Thyroid gland (tissue), 4 donors: ENCODE measurements at regions not wholly inside any gene's neighbourhood (a gene's known extent, or its start where the extent isn't known, plus 50 kb on each side); places are given as distances from the start of the nearest gene placed in this dataset.

Experiments
- POLR2A ChIP-seq, 2 donors: fragments of 450-650 bp; IDR thresholded peaks; one replicate each; pipeline ENCODE4 v1.6.1; 2017; ENCODE audit warnings: antibody characterized with exemption in 2 of 2, mild to moderate bottlenecking in 2 of 2, moderate library complexity in 1 of 2
- TF ChIP-seq, protein P1 (sequence below), 6 experiments: fragments of 200-600 bp in 3 of 6; fragments of 450-650 bp in 3 of 6; sonication (generic) in 3 of 6; IDR thresholded peaks; one replicate each; pipeline ENCODE4 v1.5.1; 2016 to 2019; ENCODE audit warnings: antibody characterized with exemption in 6 of 6, mild to moderate bottlenecking in 2 of 6, inconsistent platforms in 1 of 6, moderate library complexity in 1 of 6

DNA sequence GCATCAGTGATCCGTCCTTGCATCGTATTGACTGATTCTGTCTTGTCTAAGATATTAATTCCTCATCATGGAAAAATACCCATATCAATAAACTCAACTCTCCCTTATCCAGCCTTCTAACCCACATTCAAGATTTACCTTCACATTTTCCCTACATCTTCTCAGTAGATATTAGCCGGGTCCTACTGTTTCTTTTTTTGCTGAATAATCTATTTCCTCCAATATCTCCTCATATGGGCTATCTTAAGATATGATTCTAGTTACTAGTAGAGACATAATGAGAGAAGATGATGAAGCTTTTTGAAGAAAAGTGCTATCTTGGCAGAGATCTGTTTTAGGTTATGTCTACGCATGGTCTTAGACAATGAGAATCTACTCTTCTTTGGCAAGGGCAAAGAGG lies 785.8 kb downstream of the BRINP1 start:
- TF ChIP-seq, protein P1, sequence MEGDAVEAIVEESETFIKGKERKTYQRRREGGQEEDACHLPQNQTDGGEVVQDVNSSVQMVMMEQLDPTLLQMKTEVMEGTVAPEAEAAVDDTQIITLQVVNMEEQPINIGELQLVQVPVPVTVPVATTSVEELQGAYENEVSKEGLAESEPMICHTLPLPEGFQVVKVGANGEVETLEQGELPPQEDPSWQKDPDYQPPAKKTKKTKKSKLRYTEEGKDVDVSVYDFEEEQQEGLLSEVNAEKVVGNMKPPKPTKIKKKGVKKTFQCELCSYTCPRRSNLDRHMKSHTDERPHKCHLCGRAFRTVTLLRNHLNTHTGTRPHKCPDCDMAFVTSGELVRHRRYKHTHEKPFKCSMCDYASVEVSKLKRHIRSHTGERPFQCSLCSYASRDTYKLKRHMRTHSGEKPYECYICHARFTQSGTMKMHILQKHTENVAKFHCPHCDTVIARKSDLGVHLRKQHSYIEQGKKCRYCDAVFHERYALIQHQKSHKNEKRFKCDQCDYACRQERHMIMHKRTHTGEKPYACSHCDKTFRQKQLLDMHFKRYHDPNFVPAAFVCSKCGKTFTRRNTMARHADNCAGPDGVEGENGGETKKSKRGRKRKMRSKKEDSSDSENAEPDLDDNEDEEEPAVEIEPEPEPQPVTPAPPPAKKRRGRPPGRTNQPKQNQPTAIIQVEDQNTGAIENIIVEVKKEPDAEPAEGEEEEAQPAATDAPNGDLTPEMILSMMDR (IDR thresholded peaks at IDR 0.05): no peak
- no peak for TF ChIP-seq POLR2A (IDR thresholded peaks at IDR 0.05)
